Activated T-helper 17 cell treated with anti-CD3 and anti-CD28 coated beads, Interleukin-2, amount 50 U/mL, for 72 hours (primary cell): ENCODE measurements at regions not wholly inside any gene's neighbourhood (a gene's known extent, or its start where the extent isn't known, plus 50 kb on each side); places are given as distances from the start of the nearest gene placed in this dataset.
"Not testable (repeated sequence)": the region's sequence is repeated elsewhere in the genome, so short reads cannot be mapped to it uniquely, and the experiment has no call there.

Experiments
- ATAC-seq: fragments of 150-1000 bp; cut with Tn5 transposase; replicated peaks from 2 replicates; pipeline ENCODE4 v1.10.0; 2021; ENCODE audit warnings: mild to moderate bottlenecking, moderate library complexity
- H3K27ac Mint-ChIP-seq: one replicate; pipeline ENCODE4 v1.8.0; 2022; ENCODE audit warnings: mixed read lengths
- H3K27me3 Mint-ChIP-seq: one replicate; pipeline ENCODE4 v1.8.0; 2022; ENCODE audit warnings: mixed read lengths
- H3K36me3 Mint-ChIP-seq: one replicate; pipeline ENCODE4 v1.8.0; 2022; ENCODE audit warnings: low read depth, mild to moderate bottlenecking, mixed read lengths
- H3K4me1 Mint-ChIP-seq: one replicate; pipeline ENCODE4 v1.8.0; 2022; ENCODE audit warnings: mixed read lengths
- H3K4me3 Mint-ChIP-seq: one replicate; pipeline ENCODE4 v1.8.0; 2022; ENCODE audit warnings: mild to moderate bottlenecking, mixed read lengths
- H3K9me3 Mint-ChIP-seq: one replicate; pipeline ENCODE4 v1.8.0; 2022; ENCODE audit warnings: mixed read lengths

GRCh38 chr11:28794405-28794804 is 686.2 kb downstream of the METTL15 start:
- no peaks in the 10 kb centered on the region for H3K27me3 Mint-ChIP-seq
- no peaks in the 10 kb centered on the region for H3K4me1 Mint-ChIP-seq
- H3K9me3 Mint-ChIP-seq = peaks cover 40% of the 10 kb centered on the region
- no peak overlapping the region for H3K27ac Mint-ChIP-seq
- H3K36me3 Mint-ChIP-seq = no peaks in the 10 kb centered on the region
- ATAC-seq = no peak
- no peak overlapping the region for H3K4me3 Mint-ChIP-seq

GRCh38 chr11:28793282-28793738 is 685.1 kb downstream of the METTL15 start:
- ATAC-seq = no peak
- Mint-ChIP-seq H3K36me3 (no peaks in the 10 kb centered on the region), H3K9me3 (peaks cover 40% of the 10 kb centered on the region), H3K27ac (no peak overlapping the region), H3K27me3 (no peaks in the 10 kb centered on the region), H3K4me1 (no peaks in the 10 kb centered on the region), H3K4me3 (no peak overlapping the region)

- Mint-ChIP-seq H3K27ac (no peak overlapping the region), H3K4me3 (no peak overlapping the region), H3K36me3 (no peaks in the 10 kb centered on the region), H3K9me3 (peaks cover 36% of the 10 kb centered on the region), H3K4me1 (no peaks in the 10 kb centered on the region), H3K27me3 (no peaks in the 10 kb centered on the region)
- ATAC-seq = no peak
Observed at GRCh38 chr11:28792856-28793255, 684.7 kb downstream of the METTL15 start.

GRCh38 chr11:28787897-28788296 is 679.7 kb downstream of the METTL15 start:
- not testable (repeated sequence) for ATAC-seq, H3K4me3 Mint-ChIP-seq, H3K4me1 Mint-ChIP-seq, H3K36me3 Mint-ChIP-seq, H3K27me3 Mint-ChIP-seq, H3K27ac Mint-ChIP-seq
- H3K9me3 Mint-ChIP-seq = peaks cover 27% of the 10 kb centered on the region

GRCh38 chr11:28777126-28777525 is 668.9 kb downstream of the METTL15 start:
- Mint-ChIP-seq H3K4me1 (no peaks in the 10 kb centered on the region), H3K27ac (no peak overlapping the region), H3K9me3 (peaks cover 15% of the 10 kb centered on the region), H3K27me3 (no peaks in the 10 kb centered on the region), H3K4me3 (no peak overlapping the region), H3K36me3 (no peaks in the 10 kb centered on the region)
- no peak for ATAC-seq

GRCh38 chr11:28773606-28774005 is 665.4 kb downstream of the METTL15 start:
- no peak overlapping the region for H3K27ac Mint-ChIP-seq
- peaks cover 16% of the 10 kb centered on the region for H3K9me3 Mint-ChIP-seq
- H3K27me3 Mint-ChIP-seq = no peaks in the 10 kb centered on the region
- H3K36me3 Mint-ChIP-seq = no peaks in the 10 kb centered on the region
- no peak for ATAC-seq
- H3K4me3 Mint-ChIP-seq = no peak overlapping the region
- H3K4me1 Mint-ChIP-seq = no peaks in the 10 kb centered on the region

GRCh38 chr11:28770806-28771205 is 662.6 kb downstream of the METTL15 start:
- H3K4me1 Mint-ChIP-seq = no peaks in the 10 kb centered on the region
- H3K36me3 Mint-ChIP-seq = no peaks in the 10 kb centered on the region
- peaks cover 24% of the 10 kb centered on the region for H3K9me3 Mint-ChIP-seq
- H3K4me3 Mint-ChIP-seq = no peak overlapping the region
- no peak overlapping the region for H3K27ac Mint-ChIP-seq
- no peak for ATAC-seq
- no peaks in the 10 kb centered on the region for H3K27me3 Mint-ChIP-seq

GRCh38 chr11:28767574-28767973 is 659.4 kb downstream of the METTL15 start:
- H3K27ac Mint-ChIP-seq = no peak overlapping the region
- H3K4me1 Mint-ChIP-seq = no peaks in the 10 kb centered on the region
- no peaks in the 10 kb centered on the region for H3K36me3 Mint-ChIP-seq
- no peak overlapping the region for H3K4me3 Mint-ChIP-seq
- no peak for ATAC-seq
- H3K9me3 Mint-ChIP-seq = peaks cover 22% of the 10 kb centered on the region
- H3K27me3 Mint-ChIP-seq = no peaks in the 10 kb centered on the region

- ATAC-seq = no peak
- no peak overlapping the region for H3K27ac Mint-ChIP-seq
- no peaks in the 10 kb centered on the region for H3K36me3 Mint-ChIP-seq
- no peaks in the 10 kb centered on the region for H3K4me1 Mint-ChIP-seq
- H3K9me3 Mint-ChIP-seq = peaks cover 17% of the 10 kb centered on the region
- no peaks in the 10 kb centered on the region for H3K27me3 Mint-ChIP-seq
- no peak overlapping the region for H3K4me3 Mint-ChIP-seq
Observed at GRCh38 chr11:28763876-28764275, 655.7 kb downstream of the METTL15 start.

GRCh38 chr11:28763151-28763550 is 655.0 kb downstream of the METTL15 start:
- Mint-ChIP-seq H3K27ac (no peak overlapping the region), H3K4me1 (no peaks in the 10 kb centered on the region), H3K9me3 (peaks cover 12% of the 10 kb centered on the region), H3K27me3 (no peaks in the 10 kb centered on the region), H3K4me3 (no peak overlapping the region), H3K36me3 (no peaks in the 10 kb centered on the region)
- ATAC-seq = no peak

GRCh38 chr11:28760676-28761390 is 652.6 kb downstream of the METTL15 start:
- H3K36me3 Mint-ChIP-seq = no peaks in the 10 kb centered on the region
- H3K9me3 Mint-ChIP-seq = peaks cover 4% of the 10 kb centered on the region
- ATAC-seq = no peak
- H3K4me3 Mint-ChIP-seq = no peak overlapping the region
- no peaks in the 10 kb centered on the region for H3K4me1 Mint-ChIP-seq
- no peaks in the 10 kb centered on the region for H3K27me3 Mint-ChIP-seq
- no peak overlapping the region for H3K27ac Mint-ChIP-seq

GRCh38 chr11:28759311-28759710 is 651.1 kb downstream of the METTL15 start:
- Mint-ChIP-seq H3K9me3 (peaks cover under 1% of the 10 kb centered on the region), H3K27ac (no peak overlapping the region), H3K4me1 (no peaks in the 10 kb centered on the region), H3K36me3 (no peaks in the 10 kb centered on the region), H3K4me3 (no peak overlapping the region), H3K27me3 (no peaks in the 10 kb centered on the region)
- ATAC-seq = no peak

- no peak overlapping the region for H3K27ac Mint-ChIP-seq
- no peaks in the 10 kb centered on the region for H3K27me3 Mint-ChIP-seq
- no peaks in the 10 kb centered on the region for H3K4me1 Mint-ChIP-seq
- no peak for ATAC-seq
- H3K9me3 Mint-ChIP-seq = peaks cover 4% of the 10 kb centered on the region
- H3K36me3 Mint-ChIP-seq = no peaks in the 10 kb centered on the region
- H3K4me3 Mint-ChIP-seq = no peak overlapping the region
Observed at GRCh38 chr11:28757725-28758515, 649.7 kb downstream of the METTL15 start.

GRCh38 chr11:28756977-28757376 is 648.8 kb downstream of the METTL15 start:
- Mint-ChIP-seq H3K9me3 (peaks cover 4% of the 10 kb centered on the region), H3K27me3 (no peaks in the 10 kb centered on the region), H3K4me1 (no peaks in the 10 kb centered on the region), H3K27ac (no peak overlapping the region), H3K36me3 (no peaks in the 10 kb centered on the region), H3K4me3 (no peak overlapping the region)
- ATAC-seq = no peak

GRCh38 chr11:28743061-28743550 is 634.9 kb downstream of the METTL15 start:
- no peak for ATAC-seq
- H3K4me1 Mint-ChIP-seq = no peaks in the 10 kb centered on the region
- H3K9me3 Mint-ChIP-seq = peaks cover 15% of the 10 kb centered on the region
- H3K36me3 Mint-ChIP-seq = no peaks in the 10 kb centered on the region
- no peak overlapping the region for H3K27ac Mint-ChIP-seq
- H3K4me3 Mint-ChIP-seq = no peak overlapping the region
- H3K27me3 Mint-ChIP-seq = no peaks in the 10 kb centered on the region
